NCI-H1694 (cell line): ENCODE measurements at regions not wholly inside any gene's neighbourhood (a gene's known extent, or its start where the extent isn't known, plus 50 kb on each side); places are given as distances from the start of the nearest gene placed in this dataset.
"Not testable (repeated sequence)": the region's sequence is repeated elsewhere in the genome, so short reads cannot be mapped to it uniquely, and the experiment has no call there.

Source experiments
- DNase-seq: peaks from one replicate; lab custom pipeline; 2025; lab: John Stamatoyannopoulos, UW

GRCh38 chr5:72651109-72651508 is 143.9 kb upstream of the ZNF366 start:
- DNase-seq = no peak

- DNase-seq = no peak
These were observed 142.2 kb upstream of the ZNF366 start for GRCh38 chr5:72649449-72649848.

GRCh38 chr5:72648480-72648879 is 141.3 kb upstream of the ZNF366 start:
- DNase-seq = no peak

GRCh38 chr5:72647806-72648205 is 140.6 kb upstream of the ZNF366 start:
- no peak for DNase-seq

GRCh38 chr5:72646246-72646866 is 139.1 kb upstream of the ZNF366 start:
- DNase-seq = no peak

GRCh38 chr5:72645064-72645846 is 138.0 kb upstream of the ZNF366 start:
- DNase-seq = no peak

GRCh38 chr5:72644296-72644695 is 137.1 kb upstream of the ZNF366 start:
- DNase-seq = no peak

- DNase-seq = no peak
These were observed 134.0 kb upstream of the ZNF366 start for GRCh38 chr5:72641164-72641563.

- DNase-seq = no peak
These were observed 129.8 kb upstream of the ZNF366 start for GRCh38 chr5:72637058-72637457.

GRCh38 chr5:72636565-72636964 is 129.4 kb upstream of the ZNF366 start:
- not testable (repeated sequence) for DNase-seq

- DNase-seq = no peak
These were observed 127.2 kb upstream of the ZNF366 start for GRCh38 chr5:72634444-72634843.

GRCh38 chr5:72633649-72634048 is 126.4 kb upstream of the ZNF366 start:
- no peak for DNase-seq

GRCh38 chr5:72633041-72633445 is 125.8 kb upstream of the ZNF366 start:
- DNase-seq = no peak

GRCh38 chr5:72630721-72631120 is 123.5 kb upstream of the ZNF366 start:
- no peak for DNase-seq

GRCh38 chr5:72630081-72630480 is 122.9 kb upstream of the ZNF366 start:
- no peak for DNase-seq

- no peak for DNase-seq
These were observed 121.7 kb upstream of the ZNF366 start for GRCh38 chr5:72628771-72629371.

- no peak for DNase-seq
These were observed 118.1 kb upstream of the ZNF366 start for GRCh38 chr5:72625332-72625731.

GRCh38 chr5:72624641-72625236 is 117.5 kb upstream of the ZNF366 start:
- DNase-seq = no peak

- DNase-seq = no peak
These were observed 116.7 kb upstream of the ZNF366 start for GRCh38 chr5:72623936-72624335.

- DNase-seq = no peak
These were observed 116.1 kb upstream of the ZNF366 start for GRCh38 chr5:72623323-72623722.

- no peak for DNase-seq
These were observed 115.1 kb upstream of the ZNF366 start for GRCh38 chr5:72622170-72622760.

GRCh38 chr5:72621576-72621975 is 114.4 kb upstream of the ZNF366 start:
- no peak for DNase-seq

GRCh38 chr5:72619677-72620076 is 112.5 kb upstream of the ZNF366 start:
- no peak for DNase-seq
